Glutamatergic neuron (in vitro differentiated cells): ENCODE measurements at regions not wholly inside any gene's neighbourhood (a gene's known extent, or its start where the extent isn't known, plus 50 kb on each side); places are given as distances from the start of the nearest gene placed in this dataset.

Source experiments
- DNase-seq: peaks from one replicate; pipeline ENCODE4 v3.0.0; 2022
- H3K27ac Mint-ChIP-seq: one replicate; pipeline ENCODE4 v1.8.0; 2020; ENCODE audit warnings: mild to moderate bottlenecking, mixed read lengths, inconsistent platforms; ENCODE audit not compliant: unreplicated experiment
- H3K27me3 Mint-ChIP-seq: one replicate; pipeline ENCODE4 v1.8.0; 2020; ENCODE audit warnings: mild to moderate bottlenecking, moderate library complexity, mixed read lengths, inconsistent platforms; ENCODE audit not compliant: unreplicated experiment
- H3K36me3 Mint-ChIP-seq: one replicate; pipeline ENCODE4 v1.8.0; 2020; ENCODE audit warnings: mild to moderate bottlenecking, mixed read lengths, inconsistent platforms; ENCODE audit not compliant: unreplicated experiment
- H3K4me1 Mint-ChIP-seq: one replicate; pipeline ENCODE4 v1.8.0; 2020; ENCODE audit warnings: mild to moderate bottlenecking, low read depth, mixed read lengths, inconsistent platforms; ENCODE audit not compliant: unreplicated experiment
- H3K4me3 Mint-ChIP-seq: one replicate; pipeline ENCODE4 v1.8.0; 2020; ENCODE audit warnings: mild to moderate bottlenecking, mixed read lengths, inconsistent platforms; ENCODE audit not compliant: unreplicated experiment
- H3K9me3 Mint-ChIP-seq: one replicate; pipeline ENCODE4 v1.8.0; 2020; ENCODE audit warnings: mild to moderate bottlenecking, moderate library complexity, mixed read lengths, inconsistent platforms; ENCODE audit not compliant: unreplicated experiment
- TF ChIP-seq, protein P1 (sequence below): fragments of 200-600 bp; sonication (generic); IDR thresholded peaks from one replicate; pipeline ENCODE4 v1.5.0; 2021; ENCODE audit not compliant: partially characterized antibody, unreplicated experiment

- peak overlapping the region; percentile 63 for H3K27ac Mint-ChIP-seq
- TF ChIP-seq, protein P1, sequence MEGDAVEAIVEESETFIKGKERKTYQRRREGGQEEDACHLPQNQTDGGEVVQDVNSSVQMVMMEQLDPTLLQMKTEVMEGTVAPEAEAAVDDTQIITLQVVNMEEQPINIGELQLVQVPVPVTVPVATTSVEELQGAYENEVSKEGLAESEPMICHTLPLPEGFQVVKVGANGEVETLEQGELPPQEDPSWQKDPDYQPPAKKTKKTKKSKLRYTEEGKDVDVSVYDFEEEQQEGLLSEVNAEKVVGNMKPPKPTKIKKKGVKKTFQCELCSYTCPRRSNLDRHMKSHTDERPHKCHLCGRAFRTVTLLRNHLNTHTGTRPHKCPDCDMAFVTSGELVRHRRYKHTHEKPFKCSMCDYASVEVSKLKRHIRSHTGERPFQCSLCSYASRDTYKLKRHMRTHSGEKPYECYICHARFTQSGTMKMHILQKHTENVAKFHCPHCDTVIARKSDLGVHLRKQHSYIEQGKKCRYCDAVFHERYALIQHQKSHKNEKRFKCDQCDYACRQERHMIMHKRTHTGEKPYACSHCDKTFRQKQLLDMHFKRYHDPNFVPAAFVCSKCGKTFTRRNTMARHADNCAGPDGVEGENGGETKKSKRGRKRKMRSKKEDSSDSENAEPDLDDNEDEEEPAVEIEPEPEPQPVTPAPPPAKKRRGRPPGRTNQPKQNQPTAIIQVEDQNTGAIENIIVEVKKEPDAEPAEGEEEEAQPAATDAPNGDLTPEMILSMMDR = no peak
- H3K9me3 Mint-ChIP-seq = no peaks in the 10 kb centered on the region
- H3K36me3 Mint-ChIP-seq = peaks cover 4% of the 10 kb centered on the region
- H3K4me3 Mint-ChIP-seq = no peak overlapping the region
- H3K4me1 Mint-ChIP-seq = peaks cover 9% of the 10 kb centered on the region
- no peak for DNase-seq
- H3K27me3 Mint-ChIP-seq = no peaks in the 10 kb centered on the region
Observed at GRCh38 chr10:130635528-130635927, 499.3 kb downstream of the GLRX3 start.

GRCh38 chr10:130636313-130636930 lies 500.2 kb downstream of the GLRX3 start:
- Mint-ChIP-seq H3K9me3 (peaks cover 3% of the 10 kb centered on the region), H3K27me3 (no peaks in the 10 kb centered on the region), H3K27ac (no peak overlapping the region), H3K4me1 (peaks cover 9% of the 10 kb centered on the region), H3K4me3 (no peak overlapping the region), H3K36me3 (peaks cover 7% of the 10 kb centered on the region)
- TF ChIP-seq, protein P1 = no peak
- DNase-seq = no peak

DNA sequence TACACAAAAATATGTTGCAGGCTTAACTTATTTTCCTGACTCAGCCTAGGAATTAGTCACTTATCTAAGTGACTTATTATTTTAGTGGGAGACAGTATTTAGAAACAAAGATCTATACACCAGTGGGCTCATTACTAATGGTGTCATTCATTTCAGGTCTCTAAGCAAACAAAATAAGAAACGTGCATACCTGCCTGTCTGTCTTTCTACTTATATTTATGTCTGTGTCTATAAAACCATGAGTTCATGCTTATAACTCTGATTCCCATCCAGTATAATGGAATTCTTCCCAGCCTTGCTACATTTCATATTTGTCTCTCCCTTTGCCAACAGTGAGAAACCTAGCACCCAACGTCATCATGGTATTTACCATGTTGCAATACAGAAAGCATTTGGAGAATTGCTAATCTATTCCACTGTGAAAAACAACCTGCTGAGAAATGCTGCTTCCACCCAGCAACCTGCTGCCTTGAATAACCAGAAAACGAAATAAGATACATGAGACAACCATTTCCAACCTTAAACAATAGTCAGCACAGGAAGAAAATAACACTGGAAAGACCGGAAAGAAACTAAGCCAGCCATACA lies 501.0 kb downstream of the GLRX3 start:
- peaks cover 5% of the 10 kb centered on the region for H3K9me3 Mint-ChIP-seq
- no peak overlapping the region for H3K27ac Mint-ChIP-seq
- H3K27me3 Mint-ChIP-seq = no peaks in the 10 kb centered on the region
- peaks cover 9% of the 10 kb centered on the region for H3K4me1 Mint-ChIP-seq
- no peak for DNase-seq
- TF ChIP-seq, protein P1 = no peak
- H3K4me3 Mint-ChIP-seq = no peak overlapping the region
- peaks cover 12% of the 10 kb centered on the region for H3K36me3 Mint-ChIP-seq

DNA sequence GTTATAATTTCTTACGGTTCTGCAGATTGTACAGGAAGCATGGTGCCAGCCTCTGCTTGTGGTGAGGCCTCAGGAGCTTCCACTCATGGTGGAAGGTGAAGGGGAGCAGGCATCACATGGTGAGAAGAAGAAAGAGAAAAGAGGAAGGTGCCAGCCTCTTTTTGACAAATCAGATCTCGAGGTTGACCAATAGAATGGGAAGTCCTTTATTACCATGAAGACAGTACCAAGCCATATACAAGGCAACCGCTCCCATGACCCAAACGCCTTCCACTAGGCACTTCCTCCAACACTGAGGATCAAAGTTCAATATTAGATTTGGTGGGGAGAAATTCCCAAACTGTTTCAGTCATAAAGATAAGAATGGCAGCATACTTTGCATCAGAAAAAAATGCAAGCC lies 502.8 kb downstream of the GLRX3 start:
- Mint-ChIP-seq H3K4me3 (no peak overlapping the region), H3K4me1 (peaks cover 9% of the 10 kb centered on the region), H3K27ac (no peak overlapping the region), H3K36me3 (peaks cover 12% of the 10 kb centered on the region), H3K27me3 (no peaks in the 10 kb centered on the region), H3K9me3 (peaks cover 5% of the 10 kb centered on the region)
- TF ChIP-seq, protein P1 = no peak
- no peak for DNase-seq

- Mint-ChIP-seq H3K9me3 (peaks cover 10% of the 10 kb centered on the region), H3K27ac (no peak overlapping the region), H3K4me1 (peaks cover 2% of the 10 kb centered on the region), H3K36me3 (peaks cover 12% of the 10 kb centered on the region), H3K27me3 (peaks cover 4% of the 10 kb centered on the region), H3K4me3 (no peak overlapping the region)
- TF ChIP-seq, protein P1 = no peak
- DNase-seq = no peak
Observed at GRCh38 chr10:130642926-130643325, 506.7 kb downstream of the GLRX3 start.
